Muscle of arm (tissue), 1 donor: ENCODE measurements at regions not wholly inside any gene's neighbourhood (a gene's known extent, or its start where the extent isn't known, plus 50 kb on each side); places are given as distances from the start of the nearest gene placed in this dataset.
A peak's percentile ranks its signal among the peaks of the same experiment; 100 is the strongest.
"Not testable (repeated sequence)": the region's sequence is repeated elsewhere in the genome, so short reads cannot be mapped to it uniquely, and the experiment has no call there.

ENCODE experiments used
- DNase-seq: peaks from one replicate; pipeline ENCODE4 v3.0.0-alpha.2; 2013

DNA sequence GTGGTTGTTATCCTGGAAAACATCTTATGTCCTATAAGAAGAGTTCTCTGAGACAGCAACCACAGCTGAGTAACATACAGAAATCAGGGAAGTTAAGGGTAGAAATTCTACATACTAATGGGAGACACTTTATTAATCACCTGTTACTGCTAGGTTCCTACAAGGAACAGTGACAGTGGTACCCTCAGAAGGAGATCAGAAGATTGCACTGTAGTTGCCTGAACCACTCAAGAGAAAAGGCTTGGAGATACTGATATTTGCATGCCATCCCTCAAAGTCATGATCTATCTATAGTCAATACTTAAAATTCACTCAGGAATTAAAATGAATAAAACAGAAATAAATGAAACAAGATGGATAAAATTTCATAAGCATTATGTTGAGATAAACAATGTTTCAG, 136.0 kb downstream of the LMLN start:
- DNase-seq, result no peak

DNA sequence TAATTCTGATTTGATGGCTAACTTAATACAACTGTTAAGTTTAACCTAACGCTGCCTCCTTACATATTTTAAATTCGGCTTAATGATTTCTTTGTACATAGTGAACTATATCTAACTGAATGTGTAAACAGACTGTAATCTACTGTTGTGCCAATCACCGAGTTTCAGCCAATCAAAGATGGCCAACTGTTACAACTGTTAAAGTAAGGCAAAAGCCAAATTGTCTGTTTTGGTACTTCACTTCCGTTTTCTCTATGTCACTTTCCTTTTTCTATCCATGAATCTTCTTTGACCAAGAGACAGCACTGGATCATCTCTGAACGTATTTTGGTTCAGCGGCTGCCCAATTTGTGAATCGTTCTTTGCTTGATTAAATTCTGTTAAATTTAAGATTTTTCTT, 137.0 kb downstream of the LMLN start:
- no peak for DNase-seq

DNA sequence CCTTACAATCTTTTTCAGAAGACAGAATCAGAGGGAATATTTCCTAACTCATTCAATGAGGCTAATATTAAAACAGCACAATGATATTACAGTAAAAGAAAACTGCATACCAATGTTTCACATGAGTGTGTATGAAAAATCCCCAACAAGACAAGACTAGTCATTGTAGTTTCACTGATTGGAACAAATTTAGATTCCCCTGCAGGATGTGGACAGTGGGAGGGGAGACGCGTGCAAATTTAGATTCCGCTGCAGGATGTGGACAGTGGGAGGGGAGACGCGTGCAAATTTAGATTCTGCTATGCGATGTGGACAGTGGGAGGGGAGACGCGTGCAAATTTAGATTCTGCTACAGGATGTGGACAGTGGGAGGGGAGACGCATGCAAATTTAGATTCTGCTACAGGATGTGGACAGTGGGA, 138.7 kb downstream of the LMLN start:
- DNase-seq, result not testable (repeated sequence)

DNA sequence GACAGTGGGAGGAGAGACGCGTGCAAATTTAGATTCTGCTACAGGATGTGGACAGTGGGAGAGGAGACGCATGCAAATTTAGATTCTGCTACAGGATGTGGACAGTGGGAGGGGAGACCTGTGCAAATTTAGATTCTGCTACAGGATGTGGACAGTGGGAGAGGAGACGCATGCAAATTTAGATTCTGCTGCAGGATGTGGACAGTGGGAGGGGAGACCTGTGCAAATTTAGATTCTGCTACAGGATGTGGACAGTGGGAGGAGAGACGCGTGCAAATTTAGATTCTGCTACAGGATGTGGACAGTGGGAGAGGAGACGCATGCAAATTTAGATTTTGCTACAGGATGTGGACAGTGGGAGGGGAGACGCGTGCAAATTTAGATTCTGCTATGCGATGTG, 143.1 kb downstream of the LMLN start:
- not testable (repeated sequence) for DNase-seq

DNA sequence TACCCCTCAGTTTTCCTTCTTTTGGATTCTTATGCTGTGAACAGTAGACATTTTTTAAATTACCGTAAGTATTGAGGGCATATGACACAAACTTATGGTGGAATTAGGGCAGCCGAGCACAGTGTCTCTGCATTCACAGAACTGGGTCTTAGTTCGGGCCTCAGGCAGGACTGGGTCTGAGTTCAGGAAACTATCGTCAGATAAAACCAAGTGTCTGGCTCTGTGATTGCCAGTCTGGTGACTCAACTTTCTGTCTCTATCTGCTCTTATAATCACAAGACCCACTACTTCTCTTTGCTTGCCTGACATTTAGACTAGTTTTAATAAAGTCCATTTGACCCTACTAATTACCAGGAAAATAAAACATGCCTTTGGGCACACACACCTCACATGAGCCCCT, 146.2 kb downstream of the LMLN start:
- no peak for DNase-seq

DNA sequence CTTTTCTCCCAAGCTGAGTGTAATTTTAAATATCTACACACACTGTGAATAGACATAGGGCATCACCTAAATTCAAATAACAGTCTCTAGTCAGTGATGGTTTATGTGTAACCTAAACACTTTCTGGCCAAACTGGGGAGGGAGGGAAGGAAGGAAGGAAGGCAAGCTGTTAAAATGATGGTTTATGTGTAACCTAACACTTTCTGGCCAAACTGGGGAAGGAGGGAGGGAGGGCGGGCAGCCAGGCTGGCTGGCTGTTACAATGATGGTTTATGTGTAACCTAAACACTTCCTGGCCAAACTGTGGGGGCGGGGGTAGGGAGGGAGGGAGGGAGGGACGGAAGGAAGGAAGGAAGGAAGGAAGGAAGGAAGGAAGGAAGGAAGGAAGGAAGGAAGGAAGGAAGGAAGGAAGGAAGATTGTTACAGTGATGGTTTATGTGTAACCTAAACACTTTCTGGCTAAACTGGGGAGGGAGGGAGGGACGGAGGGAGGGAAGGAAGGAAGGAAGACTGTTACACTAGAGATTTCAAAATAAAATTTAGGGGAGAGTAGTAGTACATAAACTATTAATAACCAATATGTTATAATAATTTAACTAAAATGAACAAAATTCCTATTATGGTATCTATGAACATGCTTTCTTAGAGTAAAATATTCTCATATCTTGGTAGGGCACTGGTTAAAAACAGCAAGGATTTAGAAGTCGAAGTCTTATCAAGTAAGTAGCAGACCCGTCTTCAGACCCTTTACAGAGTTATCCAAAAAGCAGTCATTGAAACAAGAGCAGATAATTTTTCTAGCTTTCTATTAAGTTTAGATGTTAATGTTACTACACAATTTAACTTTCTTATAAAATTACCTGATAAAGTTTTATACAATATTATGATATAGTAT, 148.1 kb downstream of the LMLN start:
- DNase-seq, result no peak

DNA sequence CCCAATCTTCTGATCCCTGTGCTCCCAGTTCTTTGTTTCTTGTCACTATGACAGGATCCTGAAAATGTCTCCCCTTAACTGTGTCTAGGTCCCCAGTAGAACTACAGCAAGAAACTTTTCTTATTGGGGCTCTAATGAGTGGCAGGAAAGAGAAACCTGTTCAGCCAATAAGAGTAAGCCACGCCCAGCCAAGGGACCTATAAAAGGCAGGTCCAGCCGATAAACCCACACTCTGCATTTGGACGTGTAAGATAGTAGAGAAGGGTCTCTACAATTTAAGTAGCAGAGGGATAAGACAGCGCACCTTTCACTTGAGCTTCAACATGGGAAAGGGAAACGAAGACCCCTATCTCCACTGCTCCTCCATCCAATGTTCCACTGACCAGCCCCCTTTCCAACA, 149.9 kb downstream of the LMLN start:
- no peak for DNase-seq

DNA sequence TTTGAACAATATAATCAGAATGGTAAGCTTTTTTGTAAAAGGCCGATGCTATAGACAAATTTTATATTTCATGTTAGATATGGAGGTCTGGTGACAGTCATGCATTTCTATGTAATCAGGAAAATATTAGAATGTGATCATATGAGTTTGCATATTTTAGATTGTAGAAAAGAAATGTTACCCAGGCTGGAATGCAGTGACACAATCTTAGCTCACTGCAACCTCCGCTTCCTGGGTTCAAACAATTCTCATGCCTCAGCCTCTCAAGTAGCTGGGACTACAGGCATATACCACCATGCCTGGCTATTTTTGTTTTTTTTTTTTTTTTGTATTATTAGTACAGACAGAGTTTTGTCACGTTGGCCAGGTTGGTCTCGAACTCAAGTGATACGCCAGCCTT, 152.0 kb downstream of the LMLN start:
- no peak for DNase-seq

DNA sequence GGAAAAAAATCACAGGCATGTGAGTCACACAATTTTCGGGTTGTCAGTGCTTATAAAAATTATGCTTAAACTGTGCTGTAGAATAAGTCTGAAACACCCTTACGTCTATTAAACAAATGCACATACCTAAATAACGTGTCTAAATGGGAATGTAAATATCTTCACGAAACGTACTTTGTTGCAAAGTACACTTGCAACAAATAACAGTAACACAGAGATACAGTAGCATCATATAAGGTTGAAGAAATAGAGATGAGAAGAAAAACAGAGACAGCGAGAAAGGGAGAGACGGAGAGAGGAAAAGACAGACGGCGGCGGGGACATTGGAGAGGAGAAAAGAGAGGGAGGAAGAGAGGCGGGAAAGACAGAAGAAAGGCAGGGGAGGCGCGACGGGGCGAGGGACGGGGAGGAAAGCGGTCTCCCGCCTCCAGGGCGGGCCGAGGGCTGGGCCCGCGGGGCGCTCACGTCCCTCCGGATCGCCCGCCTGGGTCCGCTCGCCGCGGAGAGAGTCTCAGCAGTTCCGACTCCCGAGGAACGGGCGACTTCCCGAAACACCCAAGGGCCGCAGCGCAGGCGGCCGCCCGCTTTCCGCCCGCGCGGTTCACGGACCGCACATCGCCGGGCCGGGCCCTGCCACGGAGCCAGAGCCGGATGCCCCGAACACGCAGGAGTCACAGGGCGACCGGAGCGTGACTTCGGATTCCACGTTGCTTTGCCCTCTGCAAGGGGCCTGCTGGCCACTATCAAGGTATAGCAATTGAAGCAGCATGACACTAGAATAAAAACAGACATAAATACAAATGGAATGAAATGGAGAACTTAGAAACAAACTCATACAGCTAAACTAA, 153.4 kb downstream of the LMLN start:
- peak; percentile 9 for DNase-seq

DNA sequence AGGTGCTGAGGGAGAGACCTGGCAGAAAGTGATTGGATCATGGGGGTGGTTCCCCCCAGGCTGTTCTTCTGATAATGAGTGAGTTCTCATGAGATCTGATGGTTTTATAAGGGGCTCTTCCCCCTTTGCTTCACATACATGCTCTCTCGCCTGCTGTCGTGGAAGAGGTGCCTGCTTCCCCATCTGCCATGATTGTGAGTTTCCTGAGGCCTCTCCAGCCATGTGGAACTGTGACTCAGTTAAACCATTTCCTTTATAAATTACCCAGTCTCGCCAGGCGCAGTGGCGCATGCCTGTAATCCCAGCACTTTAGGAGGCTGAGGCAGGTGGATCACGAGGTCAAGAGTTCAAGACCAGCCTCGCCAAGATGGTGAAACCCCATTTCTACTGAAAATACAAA, 154.5 kb downstream of the LMLN start:
- DNase-seq, result not testable (repeated sequence)

DNA sequence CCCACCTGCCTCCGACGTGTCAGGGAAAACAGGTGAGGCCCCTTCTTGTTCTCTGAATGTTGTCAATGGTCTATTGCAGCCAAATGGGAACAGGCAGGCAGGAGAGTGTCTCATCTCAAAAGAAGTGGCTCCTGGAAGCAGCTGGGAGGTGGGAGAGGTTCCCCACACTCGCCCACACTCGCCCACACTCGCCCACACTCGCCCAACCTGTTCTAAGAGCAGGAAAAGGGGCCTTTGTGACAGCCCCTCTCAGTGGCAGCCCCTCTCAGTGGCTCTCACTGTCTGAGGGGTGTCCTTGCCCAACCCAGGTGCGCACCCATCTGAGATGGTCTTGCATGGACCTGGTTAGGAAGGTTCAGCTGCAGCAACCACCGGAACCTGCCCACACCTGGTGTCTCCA, 162.2 kb downstream of the LMLN start:
- not testable (repeated sequence) for DNase-seq

DNA sequence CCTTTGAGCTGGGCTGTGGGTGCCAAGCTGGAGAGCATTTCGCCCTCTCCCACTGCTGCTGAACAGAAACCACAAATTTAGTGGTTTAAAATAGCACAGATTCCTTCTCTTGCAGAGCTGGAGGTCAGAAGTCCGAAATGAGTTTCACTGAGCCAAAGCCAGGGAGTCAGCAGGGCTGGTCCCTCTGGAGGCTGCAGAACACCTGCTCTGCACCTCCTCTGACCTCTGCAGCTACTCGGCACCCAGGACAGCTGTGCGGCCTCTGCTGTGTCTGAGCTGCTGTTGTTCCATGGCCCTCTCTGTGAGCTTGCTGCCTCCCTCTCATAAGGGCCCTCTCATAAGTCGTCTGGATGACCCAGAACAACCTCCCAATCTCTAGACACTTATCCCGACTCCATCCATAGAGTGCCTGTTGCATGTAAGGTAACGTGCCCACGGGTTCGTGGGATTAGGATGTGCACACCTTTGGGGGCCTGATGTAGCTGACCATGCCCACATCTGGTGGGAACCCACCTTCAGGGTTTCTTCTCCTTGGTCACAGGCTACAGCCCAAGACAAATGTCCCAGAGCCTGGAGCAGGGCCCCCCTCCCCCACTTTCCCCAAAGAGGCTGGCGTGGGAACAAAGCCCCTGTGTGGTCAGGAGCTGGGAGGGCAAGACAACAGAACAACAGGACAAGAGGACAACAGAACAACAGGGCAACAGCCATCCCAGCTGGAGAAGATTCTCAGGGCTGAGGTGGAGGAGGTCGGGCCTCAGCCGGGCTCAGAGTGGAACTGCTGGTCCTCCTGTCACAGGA, 177.2 kb downstream of the LMLN start:
- DNase-seq, result not testable (repeated sequence)

DNA sequence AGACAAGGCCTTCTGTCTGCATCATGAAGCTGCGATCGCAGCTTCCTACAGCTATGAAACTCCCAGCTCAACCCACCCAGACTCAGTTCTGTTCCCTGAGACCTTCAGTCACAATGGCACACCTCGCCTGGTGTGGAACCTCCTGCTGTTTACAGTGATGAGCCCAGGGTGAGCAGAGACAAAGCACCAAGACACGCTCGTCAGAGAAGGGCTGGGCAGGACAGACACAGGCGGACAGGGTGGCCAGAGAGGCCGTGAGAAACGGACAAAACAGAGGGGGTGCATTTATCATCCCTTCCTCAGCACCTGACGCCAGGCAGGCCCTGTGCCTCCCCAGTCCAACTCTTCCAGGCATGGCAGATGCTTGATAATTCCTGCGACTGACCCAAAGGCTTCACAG, 178.2 kb downstream of the LMLN start:
- not testable (repeated sequence) for DNase-seq

DNA sequence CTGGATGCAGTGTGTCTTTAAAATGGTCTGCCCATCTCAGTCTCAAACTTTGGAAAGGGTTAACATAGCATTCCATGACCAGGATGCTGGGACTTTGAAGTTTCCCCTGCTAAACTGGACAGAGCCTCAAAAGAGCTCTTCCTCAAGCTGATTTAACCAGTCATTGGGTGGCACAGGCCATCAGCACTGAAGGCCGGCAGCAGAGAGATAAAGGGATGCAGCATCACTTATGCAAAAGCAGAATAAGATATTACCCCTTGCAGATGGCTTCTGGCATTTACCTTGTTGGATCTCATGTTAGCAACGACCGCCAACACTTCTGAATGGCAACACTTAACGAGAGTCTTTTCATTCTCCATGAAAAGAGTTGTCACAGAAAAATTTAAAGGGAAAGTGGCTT, 179.0 kb downstream of the LMLN start:
- DNase-seq, result not testable (repeated sequence)

DNA sequence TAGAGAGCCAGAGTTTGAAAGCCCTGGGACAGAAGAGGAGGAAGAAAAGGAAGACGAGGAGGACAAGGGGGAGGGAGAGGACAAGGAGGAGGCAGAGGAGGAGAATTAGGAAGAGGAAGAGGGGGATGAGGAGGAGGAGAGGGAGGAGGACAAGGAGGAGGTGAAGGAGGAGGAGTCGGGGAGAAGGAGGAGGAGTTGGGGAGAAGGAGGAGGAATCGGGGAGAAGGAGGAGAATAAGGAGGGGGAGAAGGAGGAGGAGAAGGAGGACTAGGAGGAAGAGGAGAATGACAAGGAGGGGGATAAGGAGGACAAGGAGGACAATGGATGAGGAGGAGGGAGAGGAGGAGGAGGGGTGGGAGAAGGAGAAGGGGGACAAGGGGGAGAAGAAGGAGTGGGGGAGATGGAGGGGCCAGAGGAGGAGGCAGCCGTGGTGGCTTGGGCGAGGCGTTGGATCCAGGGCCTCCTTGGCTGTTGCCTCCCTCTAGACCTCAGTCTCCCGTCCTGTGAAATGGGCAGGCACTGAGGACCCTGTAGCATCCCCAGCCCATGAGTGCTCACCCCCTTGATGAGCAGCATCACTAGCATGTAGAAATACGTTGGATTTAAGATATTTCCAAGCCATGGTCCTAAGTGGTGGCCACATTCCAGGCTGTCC, 179.6 kb downstream of the LMLN start:
- not testable (repeated sequence) for DNase-seq

DNA sequence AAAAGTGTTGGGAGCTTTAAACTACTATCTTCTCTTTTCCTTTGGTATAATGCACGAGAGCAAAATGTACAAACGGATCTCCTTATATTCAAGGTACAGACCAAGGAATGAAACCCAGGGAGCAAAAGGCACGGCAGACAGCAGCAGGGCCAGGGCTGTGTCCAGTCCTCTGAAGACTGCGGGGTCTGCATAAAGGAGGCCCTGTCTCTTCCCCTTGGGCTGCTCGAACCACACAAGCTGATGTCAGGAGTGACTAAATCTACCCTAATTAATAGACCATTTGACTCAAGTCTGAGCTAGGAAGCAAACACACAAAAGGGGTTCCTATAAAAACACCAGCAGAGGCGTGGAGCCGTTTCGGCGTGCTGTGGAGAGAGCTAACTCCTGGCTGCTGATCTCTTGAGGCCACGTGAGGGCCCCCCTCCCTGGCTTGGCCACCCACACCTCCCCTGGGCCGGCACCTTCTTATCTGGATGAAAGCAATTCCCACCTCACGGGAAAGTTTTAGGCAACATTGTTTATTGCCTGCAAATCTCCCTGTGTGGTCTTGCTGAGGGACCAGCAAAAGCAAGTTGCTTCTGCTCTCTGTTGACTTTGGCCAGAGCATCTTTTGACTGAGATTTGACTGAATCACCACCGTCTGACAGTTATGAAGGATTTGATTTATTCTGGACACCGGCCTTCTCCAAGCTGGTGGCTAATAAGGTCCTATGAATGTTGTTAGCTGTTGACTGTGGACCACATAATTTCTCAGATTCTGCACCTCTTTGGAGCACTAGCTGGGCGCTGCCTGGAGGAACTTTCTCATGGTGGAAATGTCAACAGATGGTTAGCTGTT, 183.5 kb downstream of the LMLN start:
- DNase-seq, result not testable (repeated sequence)

DNA sequence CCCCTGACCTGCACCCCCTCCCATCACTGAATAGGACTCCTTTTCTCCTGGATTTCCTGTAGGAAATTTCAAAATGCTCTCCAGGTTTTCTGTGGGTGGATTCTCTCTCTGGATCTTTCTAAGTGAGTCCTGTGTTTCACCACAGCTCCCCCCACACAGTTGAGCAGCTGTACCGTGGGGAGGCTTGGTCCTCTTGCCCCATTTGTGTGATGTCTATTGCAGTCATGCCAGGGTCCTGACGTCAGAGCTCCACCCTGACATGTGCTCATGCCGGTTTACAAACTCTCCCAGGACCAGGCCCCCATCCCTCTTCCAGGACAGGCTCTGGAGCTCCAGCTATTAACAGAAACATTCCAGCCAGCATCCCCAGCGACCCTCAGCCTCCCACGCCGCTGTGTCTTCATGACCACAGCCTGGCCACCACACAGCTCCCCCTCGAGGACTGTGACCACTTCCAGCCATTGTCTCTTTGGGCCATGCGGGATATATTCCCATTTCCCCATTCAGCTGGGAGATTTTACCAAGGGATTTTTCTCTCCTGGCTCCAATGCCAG, 185.3 kb downstream of the LMLN start:
- peak; percentile 31 for DNase-seq

DNA sequence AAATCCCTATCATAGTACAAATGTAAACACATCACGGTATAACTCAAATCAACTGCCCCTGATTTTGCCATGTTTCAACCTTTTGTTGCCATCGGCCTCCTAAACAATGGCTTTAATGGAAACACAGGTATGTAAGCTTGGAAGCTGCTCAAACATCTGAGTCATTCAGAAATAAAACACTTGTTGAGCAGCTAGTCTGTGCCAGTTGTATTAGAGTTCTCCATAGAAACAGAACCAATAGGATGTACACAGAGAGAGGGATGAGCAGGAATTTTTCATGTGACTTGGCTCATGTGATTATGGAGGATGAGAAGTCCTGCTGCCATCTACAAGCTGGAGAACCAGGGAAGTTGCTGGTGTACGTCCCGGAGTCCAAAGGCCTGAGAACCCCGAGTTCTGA, 186.1 kb downstream of the LMLN start:
- peak; percentile 30 for DNase-seq

DNA sequence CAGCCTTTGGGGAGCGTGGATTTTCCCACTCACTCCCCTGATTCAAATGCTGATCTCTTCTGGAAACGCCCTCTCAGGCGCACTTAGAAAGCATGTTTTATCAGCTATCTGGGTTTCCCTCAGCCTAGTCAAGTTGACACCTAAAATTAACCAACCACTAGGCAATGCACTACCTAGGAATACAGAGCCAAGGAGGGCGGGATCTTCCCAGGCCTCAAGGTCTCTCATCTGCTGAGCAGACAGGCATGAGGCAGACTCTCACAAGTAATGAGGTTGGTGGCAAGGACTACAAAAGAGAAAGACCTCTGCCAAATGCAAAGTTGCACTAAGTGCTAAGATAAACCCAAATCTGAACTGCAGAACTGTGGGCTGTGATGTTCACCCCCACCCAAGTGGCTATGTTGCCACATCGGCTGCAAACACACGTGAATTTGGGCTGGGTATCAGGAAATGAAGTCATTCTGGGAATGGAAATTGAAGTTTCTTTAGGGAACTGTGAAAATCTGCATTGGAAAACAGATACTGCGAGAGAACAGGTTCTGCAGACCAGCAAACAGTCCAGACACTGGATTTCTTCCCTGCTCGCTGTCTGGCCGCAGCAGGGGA, 186.6 kb downstream of the LMLN start:
- not testable (repeated sequence) for DNase-seq

DNA sequence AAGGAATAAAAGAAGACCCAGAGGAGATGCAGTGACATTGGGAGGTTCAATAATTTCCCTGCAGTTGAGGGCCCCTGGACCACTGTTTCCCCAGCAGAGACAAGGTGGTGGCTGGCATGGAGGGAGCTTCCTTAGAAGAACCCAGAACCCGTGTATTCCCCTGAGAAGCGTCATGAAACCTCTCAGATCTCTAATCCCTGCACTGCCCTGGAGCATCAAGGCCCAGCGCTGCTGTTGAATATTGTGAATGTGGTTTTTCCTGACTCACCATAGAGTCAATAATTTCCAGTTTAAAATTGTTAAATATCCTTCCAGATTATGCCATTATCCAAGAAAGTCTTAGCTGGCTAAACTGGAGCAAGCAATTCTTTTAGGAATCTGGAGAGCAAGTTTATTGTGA, 187.2 kb downstream of the LMLN start:
- DNase-seq, result not testable (repeated sequence)
